Fibroblast of skin of right biceps (primary cell): ENCODE measurements at regions not wholly inside any gene's neighbourhood (a gene's known extent, or its start where the extent isn't known, plus 50 kb on each side); places are given as distances from the start of the nearest gene placed in this dataset.

Source experiments
- DNase-seq: peaks from one replicate; pipeline ENCODE4 v3.0.0-alpha.2; 2013

- DNase-seq, result no peak
Observed at GRCh38 chr10:29924436-29924835, 134.9 kb downstream of the JCAD start.

DNA sequence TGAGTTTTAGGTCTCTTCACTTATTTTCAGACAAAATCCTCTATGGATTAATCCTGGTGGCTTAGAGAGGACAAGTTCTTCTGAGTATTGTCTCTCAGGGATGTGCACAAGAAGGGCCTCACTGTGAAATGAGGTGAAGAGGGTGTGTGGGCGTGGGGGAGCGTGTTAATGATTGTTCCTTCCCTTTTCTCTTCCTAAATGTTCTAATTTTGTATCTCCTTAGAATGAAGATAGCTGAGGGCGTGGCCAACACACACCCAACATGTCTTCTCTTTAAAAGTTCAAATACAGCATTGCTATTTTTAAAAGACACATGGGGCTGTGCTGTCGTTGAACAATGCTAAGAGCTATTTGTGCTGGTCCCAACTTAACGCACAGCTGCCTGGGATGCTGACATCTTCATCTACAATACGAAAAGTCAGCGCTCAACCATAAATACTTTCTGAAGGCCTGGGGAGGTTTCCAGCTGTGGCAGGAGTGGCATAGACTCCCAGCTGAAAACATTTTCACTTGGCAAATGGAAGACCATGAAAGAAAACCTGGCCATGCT is 135.9 kb downstream of the JCAD start:
- no peak for DNase-seq

DNA sequence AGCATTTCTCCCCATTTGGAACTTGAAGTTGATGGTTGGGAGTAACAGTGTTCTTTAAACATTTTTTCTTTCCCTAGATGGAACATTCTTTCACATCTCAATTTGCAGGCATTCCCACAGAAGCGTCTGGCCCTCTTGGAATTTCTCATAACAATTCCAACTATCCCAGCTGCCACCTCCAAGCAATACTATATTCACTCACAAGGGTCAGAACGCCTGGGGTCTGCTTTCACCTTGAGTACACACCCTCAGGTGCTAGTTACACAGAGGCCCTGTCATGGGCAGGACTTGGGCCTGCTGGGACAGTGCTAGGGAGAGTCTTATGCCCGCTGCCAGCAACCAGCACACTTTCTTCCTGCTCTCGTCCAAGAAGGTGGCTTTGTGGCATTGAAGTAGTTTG is 136.5 kb downstream of the JCAD start:
- DNase-seq, result peak; percentile 21

- DNase-seq, result no peak
Observed at GRCh38 chr10:29922226-29922625, 137.2 kb downstream of the JCAD start.

- DNase-seq, result no peak
Observed at GRCh38 chr10:29921071-29921446, 138.3 kb downstream of the JCAD start.

DNA sequence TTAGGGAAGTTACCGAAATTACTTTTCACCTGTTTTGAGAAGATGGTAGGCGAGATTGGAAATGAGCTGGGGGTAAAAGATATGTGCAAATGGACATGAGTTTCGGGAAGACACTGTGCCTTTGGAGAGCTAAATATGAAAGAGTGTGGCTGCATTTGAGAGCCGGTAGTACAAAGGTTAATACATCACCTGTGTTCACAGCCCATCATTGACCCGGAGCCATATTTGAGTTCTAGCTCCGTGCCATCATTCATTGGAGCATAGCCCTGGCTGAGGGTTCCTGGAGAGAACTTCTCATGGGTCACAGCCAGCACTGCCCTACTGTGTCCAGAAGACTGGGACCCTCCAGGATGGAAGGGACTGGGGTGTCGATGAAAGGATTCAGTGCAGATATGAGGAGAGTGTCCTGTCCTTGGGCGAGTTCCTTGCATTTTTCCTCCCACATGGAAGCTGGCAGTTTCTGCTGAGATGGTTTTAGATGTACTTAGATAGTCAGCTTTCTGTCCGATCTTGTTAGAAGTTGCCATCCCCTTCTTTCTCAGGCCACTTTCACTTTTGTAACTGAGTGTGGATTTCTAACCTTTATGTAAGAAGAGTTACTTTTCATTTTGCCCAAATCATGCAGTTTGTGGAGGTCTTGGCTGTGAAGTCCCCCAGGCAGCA is 138.8 kb downstream of the JCAD start:
- no peak for DNase-seq

DNA sequence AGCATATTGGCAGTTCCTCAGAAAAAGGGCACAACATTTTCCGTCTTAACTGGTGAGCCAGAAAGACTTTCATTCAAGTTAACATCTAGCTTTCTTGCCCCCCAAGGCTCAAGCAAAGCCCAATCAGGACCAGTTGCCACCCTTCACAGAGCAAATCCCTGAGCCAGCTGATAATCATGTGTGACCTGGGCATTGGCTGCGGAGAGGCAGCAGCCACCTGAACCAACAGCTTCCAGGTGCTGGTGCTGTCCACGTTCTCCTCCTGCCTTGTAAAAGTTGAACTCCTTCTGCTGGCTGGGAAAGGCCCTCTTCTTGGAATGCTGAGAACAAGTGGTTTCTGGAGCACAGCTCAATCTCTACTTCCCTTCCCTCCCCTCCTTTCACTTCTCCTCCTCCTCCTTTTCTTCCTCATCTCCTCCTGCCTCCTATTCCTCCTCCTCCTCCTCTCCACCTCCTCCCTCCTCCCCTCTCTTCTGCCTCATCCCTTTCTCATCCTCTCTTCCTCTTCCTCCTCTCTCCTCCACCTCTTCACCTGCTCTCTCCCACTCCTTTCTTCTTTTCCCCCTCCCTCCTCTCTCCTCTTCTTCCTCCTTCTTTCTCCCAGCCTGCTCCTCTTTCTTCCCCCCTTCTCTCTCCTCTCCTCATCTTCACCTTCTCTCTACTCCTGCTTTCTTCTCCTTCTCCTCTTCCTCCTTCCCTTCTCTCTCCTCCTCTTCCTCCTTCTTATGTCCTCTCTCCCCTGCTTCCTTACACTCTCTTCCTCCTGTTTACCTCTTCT is 140.6 kb downstream of the JCAD start:
- no peak for DNase-seq

- DNase-seq, result no peak
Observed at GRCh38 chr10:29917311-29917710, 142.1 kb downstream of the JCAD start.

DNA sequence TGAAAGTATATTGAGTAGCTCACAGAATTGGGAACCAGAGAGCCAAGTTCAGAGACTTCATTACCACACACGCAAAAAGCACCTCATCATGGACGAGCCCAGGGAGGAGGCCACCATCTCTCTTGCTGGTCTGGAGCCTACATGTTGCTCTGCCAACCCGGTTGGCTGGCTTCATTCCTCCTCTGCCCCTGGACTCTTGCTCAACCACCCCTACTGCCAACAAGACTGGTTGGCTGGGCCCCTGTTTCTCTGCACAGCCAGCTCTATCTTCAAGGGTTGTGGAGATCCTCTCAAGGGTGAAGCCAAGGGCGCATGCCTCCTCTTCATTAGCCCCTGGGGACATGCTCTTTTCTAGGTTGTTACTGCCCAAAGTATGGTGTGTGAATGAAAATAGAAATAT is 142.7 kb downstream of the JCAD start:
- DNase-seq, result no peak

DNA sequence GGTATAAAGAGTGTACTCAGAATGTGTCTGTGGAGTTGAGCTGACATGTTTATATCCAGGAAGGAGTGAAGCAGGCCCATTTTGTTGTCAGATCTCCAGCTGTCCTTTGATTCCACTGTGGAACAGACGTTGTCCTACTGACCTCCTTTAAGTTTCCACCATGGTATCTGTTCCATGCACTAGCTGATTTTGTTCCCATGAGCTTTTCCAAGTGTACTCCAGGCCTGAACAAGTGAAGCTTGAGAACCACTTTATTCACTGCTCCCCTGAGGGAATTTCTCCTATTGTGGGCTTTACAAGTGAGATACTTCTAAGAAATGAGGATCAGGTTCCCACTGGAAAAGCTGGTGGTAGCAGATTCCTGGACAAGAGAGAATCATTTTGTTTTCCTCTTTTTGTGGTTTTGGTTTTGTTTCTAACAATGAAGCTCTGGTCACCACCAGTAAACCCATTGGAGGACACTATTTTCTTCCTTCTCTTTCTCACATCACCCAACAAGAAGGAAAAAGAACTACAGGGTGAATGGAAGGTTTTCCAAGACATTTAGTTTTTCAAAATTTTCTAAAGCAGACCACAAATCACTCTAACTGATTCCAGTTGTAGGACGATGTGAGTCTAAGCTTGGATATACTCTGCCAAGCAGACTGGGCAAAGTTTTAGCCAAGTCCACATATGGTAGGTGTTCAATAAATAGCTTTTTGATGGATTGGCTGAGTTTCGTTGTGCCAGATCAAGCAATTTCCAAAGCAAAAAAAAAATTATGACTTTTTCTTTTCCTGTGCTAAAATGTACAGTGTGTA is 144.2 kb downstream of the JCAD start:
- DNase-seq, result no peak

DNA sequence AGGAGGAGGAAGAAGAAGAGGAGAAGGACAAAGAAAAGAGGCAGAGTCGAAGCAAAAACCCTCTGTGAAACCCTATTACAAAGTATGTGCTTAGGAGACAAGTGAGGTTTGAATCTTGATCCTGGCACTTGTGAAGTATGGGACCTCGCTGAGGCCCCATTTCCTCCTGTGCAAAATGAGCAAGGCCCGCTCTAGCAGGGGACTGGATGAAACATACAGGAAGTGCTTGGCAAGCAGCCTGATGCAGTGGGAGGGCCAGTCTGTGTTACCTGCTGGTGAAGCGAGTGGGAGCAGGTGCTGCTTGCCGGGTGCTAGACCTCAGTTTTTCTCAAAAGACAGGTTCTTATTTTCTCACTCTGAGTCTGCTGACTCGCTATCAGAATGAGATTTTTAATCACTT is 150.4 kb downstream of the JCAD start:
- DNase-seq, result no peak

GRCh38 chr10:29900865-29901264 is 158.5 kb downstream of the JCAD start:
- DNase-seq, result no peak

DNA sequence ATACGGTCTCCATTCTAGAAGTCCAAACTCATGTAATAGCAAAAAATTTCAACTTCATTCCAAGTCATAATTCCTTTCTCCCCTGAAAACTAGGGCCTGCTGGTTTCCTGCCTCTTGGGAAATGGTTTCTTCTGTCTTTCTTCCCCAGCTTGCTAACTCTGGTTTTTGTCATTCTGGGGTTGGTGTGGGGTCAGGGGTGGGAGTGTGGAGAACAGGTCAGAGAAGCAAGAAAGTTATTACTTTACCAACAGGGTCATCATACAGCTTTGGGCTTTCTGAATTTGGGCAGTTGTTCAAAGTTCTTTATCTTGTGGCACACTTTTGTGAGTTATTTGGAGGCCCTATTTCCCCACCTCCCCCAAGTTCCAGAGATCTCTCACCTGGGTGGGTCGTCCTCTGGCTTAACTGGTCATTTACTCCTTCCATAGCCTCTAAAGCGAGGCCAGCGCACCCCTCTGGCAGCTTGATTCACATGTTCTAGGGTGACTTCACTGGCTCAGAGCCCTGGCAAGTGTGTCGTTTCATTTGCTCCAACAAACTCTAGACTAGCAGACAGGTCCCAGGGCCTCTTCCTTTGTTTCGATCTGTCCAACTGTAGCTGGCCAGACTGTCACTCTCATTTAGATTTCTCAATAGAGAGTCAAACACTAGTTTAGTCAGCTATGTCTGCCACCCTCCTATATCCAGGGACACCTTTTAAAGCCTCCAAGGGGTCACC is 161.2 kb downstream of the JCAD start:
- no peak for DNase-seq

- no peak for DNase-seq
Observed at GRCh38 chr10:29897430-29897829, 162.0 kb downstream of the JCAD start.

- DNase-seq, result peak; percentile 20
Observed at GRCh38 chr10:29896053-29896452, 163.3 kb downstream of the JCAD start.

DNA sequence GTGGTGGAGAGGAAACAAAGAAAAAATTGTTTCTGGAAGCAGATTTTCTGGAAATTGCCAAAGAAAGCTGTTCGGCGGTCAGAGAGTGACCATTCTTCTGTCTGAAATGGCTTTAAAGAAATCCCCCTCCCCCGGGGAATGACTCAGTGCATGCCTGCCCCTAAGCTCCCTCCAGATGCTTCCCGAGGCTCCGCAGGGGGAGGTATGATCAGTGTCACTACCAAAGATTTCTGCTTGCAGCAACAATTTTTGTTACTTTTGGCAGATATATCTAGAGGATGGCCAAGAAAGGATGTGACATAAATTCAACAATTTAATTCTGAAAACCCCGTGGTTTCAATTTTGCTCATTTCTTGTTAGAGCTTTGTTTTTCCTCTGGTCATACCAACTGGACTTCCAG is 163.9 kb downstream of the JCAD start:
- peak; percentile 88 for DNase-seq

DNA sequence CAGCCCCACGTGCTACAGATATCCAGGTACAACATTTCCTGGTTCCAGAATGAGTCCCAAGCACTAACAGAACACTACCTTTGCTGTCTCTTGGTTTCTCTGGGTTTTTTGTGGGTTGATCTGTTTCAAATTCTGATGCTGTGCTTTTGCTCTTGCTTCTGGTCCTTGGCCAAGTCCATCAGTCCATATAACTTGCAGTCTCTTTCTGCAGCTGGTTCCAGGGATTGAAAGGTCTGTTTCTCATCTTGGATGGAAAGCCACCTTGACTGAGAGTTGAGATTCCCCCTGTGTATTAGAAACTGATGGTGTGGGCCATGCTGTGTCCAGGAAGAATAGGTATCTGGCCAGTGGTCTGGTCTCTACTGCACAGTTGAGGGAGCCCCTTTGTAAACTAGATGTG is 171.1 kb downstream of the JCAD start:
- no peak for DNase-seq

GRCh38 chr10:29886299-29886698 is 173.1 kb downstream of the JCAD start:
- no peak for DNase-seq

- DNase-seq, result no peak
Observed at GRCh38 chr10:29883231-29883630, 176.2 kb downstream of the JCAD start.

- no peak for DNase-seq
Observed at GRCh38 chr10:29882766-29883165, 176.6 kb downstream of the JCAD start.

DNA sequence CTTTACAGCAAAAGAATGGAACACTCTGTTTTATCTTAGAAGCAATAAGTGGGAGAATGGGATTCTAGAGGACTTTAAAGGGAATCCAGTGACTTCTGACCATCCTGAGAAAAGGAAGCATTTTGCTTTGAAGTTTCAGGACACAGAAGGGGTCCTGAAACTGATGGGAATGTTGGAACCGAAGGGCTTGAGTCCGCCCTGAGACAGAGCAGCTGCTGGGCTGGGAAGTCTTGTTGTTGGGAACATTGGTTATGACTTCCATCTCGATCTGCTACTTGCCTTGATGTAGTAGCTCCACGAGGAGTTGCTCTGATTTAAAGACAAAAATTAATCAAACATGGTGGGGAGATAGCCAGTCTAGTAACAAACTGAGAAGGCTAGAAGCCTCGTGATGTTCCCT is 177.6 kb downstream of the JCAD start:
- DNase-seq, result no peak

DNA sequence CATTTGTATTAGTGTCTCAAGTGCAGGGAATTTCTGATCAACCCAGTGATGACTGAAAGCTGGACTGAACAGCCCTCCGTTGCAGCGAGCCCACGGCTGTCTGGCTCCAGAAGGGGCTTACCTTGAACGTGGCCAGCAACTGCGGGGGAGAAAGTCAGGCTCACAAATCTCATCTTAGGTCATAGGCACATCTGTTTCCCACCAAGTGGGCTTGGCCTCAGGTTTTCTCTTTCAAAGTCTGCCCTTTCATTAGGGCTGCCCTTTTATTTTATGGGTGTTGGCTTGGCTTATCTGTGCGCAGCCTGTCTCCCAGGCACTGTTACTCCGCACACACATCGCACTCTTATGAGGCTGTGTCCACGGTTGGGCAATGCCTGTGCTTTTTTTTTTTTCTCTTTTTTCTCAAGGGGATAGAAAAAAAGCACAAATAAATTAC is 178.0 kb downstream of the JCAD start:
- DNase-seq, result no peak

GRCh38 chr10:29880856-29881255 is 178.5 kb downstream of the JCAD start:
- DNase-seq, result no peak
